IMR-90 (cell line): ENCODE measurements at regions not wholly inside any gene's neighbourhood (a gene's known extent, or its start where the extent isn't known, plus 50 kb on each side); places are given as distances from the start of the nearest gene placed in this dataset.

Source experiments
- ATAC-seq: fragments of 200-7000 bp; cut with Tn5 transposase; 2 replicates; pipeline ENCODE4 v1.9.1; 2020; ENCODE audit warnings: low read depth, mild to moderate bottlenecking, moderate library complexity
- BruUV-seq: library from RNA; stranded (reverse); fragments of 400-500 nt; replicated peaks from 2 replicates; lab custom pipeline; 2021; lab: Mats Ljungman, UMichigan
- CTCF ChIA-PET: fragments of 300-600 bp; formaldehyde crosslinking; extraction: SDS; loops from one replicate; lab custom pipeline; 2021; ENCODE audit warnings: antibody characterized with exemption; lab: Yijun Ruan, JAX
- POLR2A ChIA-PET: fragments of 300-600 bp; sonication (Branson Sonifier 250); formaldehyde crosslinking; loops from one replicate; lab custom pipeline; 2022; ENCODE audit warnings: antibody characterized with exemption; ENCODE audit not compliant: unreplicated experiment; lab: Charles Lee
- DNase-seq: peaks from one replicate; pipeline ENCODE4 v3.0.0; 2013
- H2AFZ ChIP-seq: replicated peaks from 2 replicates; pipeline ENCODE3; 2013; ENCODE audit warnings: low read length, mild to moderate bottlenecking; ENCODE audit not compliant: poor library complexity
- H2AK5ac ChIP-seq: 2 replicates; pipeline ENCODE4 v1.6.1; 2013; ENCODE audit warnings: low read depth, low read length, inconsistent platforms
- H2AK9ac ChIP-seq: replicated peaks from 2 replicates; pipeline ENCODE3; 2013; ENCODE audit warnings: mild to moderate bottlenecking, low read depth, low read length, moderate library complexity; ENCODE audit not compliant: poor library complexity
- H2BK120ac ChIP-seq: 2 replicates; pipeline ENCODE4 v1.6.1; 2013; ENCODE audit warnings: low read depth, low read length, inconsistent platforms
- H2BK15ac ChIP-seq: 3 replicates; pipeline ENCODE4 v1.6.1; 2013; ENCODE audit warnings: low read depth, low read length, inconsistent platforms
- H2BK20ac ChIP-seq: 2 replicates; pipeline ENCODE4 v1.6.1; 2013; ENCODE audit warnings: low read depth, mild to moderate bottlenecking, inconsistent platforms, low read length, moderate library complexity
- H2BK5ac ChIP-seq: 2 replicates; pipeline ENCODE4 v1.6.1; 2013; ENCODE audit warnings: mild to moderate bottlenecking, low read depth, low read length, inconsistent platforms; ENCODE audit not compliant: poor library complexity, severe bottlenecking
- H3K14ac ChIP-seq: replicated peaks from 2 replicates; pipeline ENCODE4 v1.6.1; 2013; ENCODE audit warnings: low read depth, low read length, inconsistent platforms
- H3K18ac ChIP-seq: 2 replicates; pipeline ENCODE4 v1.6.1; 2013; ENCODE audit warnings: low read depth, low read length, control low read depth
- H3K23ac ChIP-seq: 2 replicates; pipeline ENCODE4 v1.6.1; 2013; ENCODE audit warnings: low read depth, low read length, inconsistent platforms
- H3K27ac ChIP-seq: 2 replicates; pipeline ENCODE4 v1.5.1; 2013; ENCODE audit warnings: mild to moderate bottlenecking, control low read depth, low read length; ENCODE audit not compliant: insufficient read depth
- H3K27me3 ChIP-seq: 2 replicates; pipeline ENCODE4 v1.6.1; 2013; ENCODE audit warnings: low read length; ENCODE audit not compliant: control insufficient read depth, insufficient read depth
- H3K36me3 ChIP-seq: 2 replicates; pipeline ENCODE4 v1.6.1; 2013; ENCODE audit warnings: low read length, mixed read lengths; ENCODE audit not compliant: control insufficient read depth, insufficient read depth
- H3K4ac ChIP-seq: 2 replicates; pipeline ENCODE4 v1.6.1; 2013; ENCODE audit warnings: low read depth, low read length, inconsistent platforms
- H3K4me1 ChIP-seq: 2 replicates; pipeline ENCODE4 v1.6.1; 2013; ENCODE audit warnings: low read length, mixed read lengths; ENCODE audit not compliant: control insufficient read depth, insufficient read depth
- H3K4me2 ChIP-seq: 2 replicates; pipeline ENCODE4 v1.6.1; 2013; ENCODE audit warnings: low read depth, mild to moderate bottlenecking, control low read depth, low read length, moderate library complexity
- H3K4me3 ChIP-seq: 2 replicates; pipeline ENCODE4 v1.5.1; 2013; ENCODE audit warnings: low read depth, mild to moderate bottlenecking, control low read depth, low read length, moderate library complexity; ENCODE audit not compliant: insufficient read depth
- H3K56ac ChIP-seq: 2 replicates; pipeline ENCODE4 v1.6.1; 2013; ENCODE audit warnings: low read length, inconsistent platforms; ENCODE audit not compliant: insufficient read depth; ENCODE audit errors: extremely low read depth
- H3K79me1 ChIP-seq, 2 experiments: 2 replicates each; pipeline ENCODE4 v1.6.1; 2013; ENCODE audit warnings: low read length in 2 of 2, inconsistent platforms in 1 of 2, low read depth in 1 of 2
- H3K9ac ChIP-seq: 2 replicates; pipeline ENCODE4 v1.6.1; 2013; ENCODE audit warnings: low read depth, low read length, control low read depth
- H3K9me1 ChIP-seq: 2 replicates; pipeline ENCODE4 v1.6.1; 2013; ENCODE audit warnings: low read length, inconsistent platforms; ENCODE audit not compliant: insufficient read depth
- H3K9me3 ChIP-seq: 2 replicates; pipeline ENCODE4 v1.6.1; 2013; ENCODE audit warnings: low read length; ENCODE audit not compliant: control insufficient read depth, insufficient read depth
- H4K20me1 ChIP-seq: 2 replicates; pipeline ENCODE4 v1.6.1; 2013; ENCODE audit warnings: low read length, inconsistent platforms; ENCODE audit not compliant: insufficient read depth
- H4K5ac ChIP-seq: 2 replicates; pipeline ENCODE4 v1.6.1; 2013; ENCODE audit warnings: mild to moderate bottlenecking, low read depth, low read length, control low read depth
- H4K8ac ChIP-seq, 2 experiments: 2 replicates each; pipeline ENCODE4 v1.6.1; 2013; ENCODE audit warnings: low read depth in 2 of 2, low read length in 2 of 2, control low read depth in 1 of 2, inconsistent platforms in 1 of 2
- H4K91ac ChIP-seq: 2 replicates; pipeline ENCODE4 v1.6.1; 2013; ENCODE audit warnings: low read depth, low read length, inconsistent platforms; ENCODE audit not compliant: insufficient read depth
- BHLHE40 ChIP-seq: fragments of 150-350 bp; IDR thresholded peaks from 2 replicates; pipeline ENCODE4 v1.6.1; 2016; ENCODE audit warnings: mild to moderate bottlenecking, low read depth, low read length
- FOS ChIP-seq: fragments of 150-350 bp; IDR thresholded peaks from 2 replicates; pipeline ENCODE4 v1.6.1; 2016; ENCODE audit warnings: low read depth, low read length
- WGBS, 2 experiments: methylation state at CpG; one replicate each; pipeline versions ENCODE4 v1.1.5 to v1.1.7; 2013; ENCODE audit warnings: missing lambda C conversion rate in 2 of 2; ENCODE audit not compliant: insufficient read length in 1 of 2; ENCODE audit errors: extremely low coverage in 2 of 2; 5-methylcytosine and 5-hydroxymethylcytosine counted together
- dilution Hi-C: fragments of 300-500 bp; cut with HindIII; formaldehyde crosslinking; loops from one replicate; pipeline ENCODE4 v1.14.3; 2018; ENCODE audit warnings: low sequenced_read_pairs; ENCODE audit not compliant: unreplicated experiment
- in situ Hi-C: fragments of 300-500 bp; cut with MboI; formaldehyde crosslinking; loops from 3 replicates; pipeline ENCODE4 v1.14.3; 2019; ENCODE audit warnings: low sequenced_read_pairs, inconsistent platforms, mixed read lengths
- intact Hi-C: fragments of 100-400 bp; cut with micrococcal nuclease; formaldehyde crosslinking; loops from 2 replicates; pipeline ENCODE4 v1.10.0; 2022
- TF ChIP-seq, protein P1 (sequence below): conservative IDR thresholded peaks from 2 replicates; pipeline ENCODE4 v1.5.1; 2012; ENCODE audit warnings: mild to moderate bottlenecking, low read depth, low read length, improper control_type of control experiment

DNA sequence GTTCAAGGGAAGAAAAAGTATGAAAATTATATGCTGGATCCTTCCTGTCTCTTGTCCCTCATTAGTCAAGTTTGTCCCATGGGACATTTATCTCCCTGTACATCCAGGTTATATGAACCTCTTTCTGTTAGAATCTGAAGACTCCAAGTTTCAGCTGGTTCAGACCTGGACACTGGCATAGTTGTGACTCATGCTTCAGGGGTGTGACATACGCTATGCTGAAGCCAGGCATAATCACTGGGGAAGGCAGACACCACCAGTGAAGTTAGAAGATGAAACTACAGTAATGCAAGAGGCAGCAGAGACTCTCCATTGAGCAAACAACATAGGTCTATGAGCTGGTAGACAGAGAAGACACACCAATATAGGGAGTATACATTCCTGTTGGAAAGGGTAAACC is 269.7 kb upstream of the SLC8A1 start:
- DNase-seq (peak; percentile 44), ATAC-seq (peak; percentile 77)
- H3K79me1 ChIP-seq = no peaks in the 10 kb centered on the region
- H4K91ac ChIP-seq = no peak overlapping the region
- ChIA-PET POLR2A (no interaction called here), CTCF (no interaction called here)
- H2AK5ac ChIP-seq = no peak overlapping the region
- H3K9me1 ChIP-seq = 0 out of 2 replicates have a peak, but pooled peaks cover 3% of the 10 kb centered on the region
- H4K20me1 ChIP-seq = no peaks in the 10 kb centered on the region
- no peaks in the 10 kb centered on the region for H3K36me3 ChIP-seq
- intact Hi-C loops (no loop called here), dilution Hi-C loops (no loop called here), in situ Hi-C loops (no loop called here)
- no peak overlapping the region for H4K5ac ChIP-seq
- no peak overlapping the region for H4K8ac ChIP-seq
- no peak overlapping the region for H2BK5ac ChIP-seq
- H3K4me2 ChIP-seq = no peak overlapping the region
- no peak overlapping the region for H2AK9ac ChIP-seq
- BruUV-seq = no TSS peak
- no peak overlapping the region for H2BK15ac ChIP-seq
- no peak overlapping the region for H2AFZ ChIP-seq
- H2BK120ac ChIP-seq = no peak overlapping the region
- no peak overlapping the region for H3K4me3 ChIP-seq
- no peak overlapping the region for H3K9ac ChIP-seq
- WGBS, 2 experiments = no CpG with 5 or more reads among the region's 1 CpG
- TF ChIP-seq BHLHE40 (no peak), FOS (0 out of 2 replicates have a peak, but pooled peaks have one; percentile 6)
- TF ChIP-seq, protein P1, sequence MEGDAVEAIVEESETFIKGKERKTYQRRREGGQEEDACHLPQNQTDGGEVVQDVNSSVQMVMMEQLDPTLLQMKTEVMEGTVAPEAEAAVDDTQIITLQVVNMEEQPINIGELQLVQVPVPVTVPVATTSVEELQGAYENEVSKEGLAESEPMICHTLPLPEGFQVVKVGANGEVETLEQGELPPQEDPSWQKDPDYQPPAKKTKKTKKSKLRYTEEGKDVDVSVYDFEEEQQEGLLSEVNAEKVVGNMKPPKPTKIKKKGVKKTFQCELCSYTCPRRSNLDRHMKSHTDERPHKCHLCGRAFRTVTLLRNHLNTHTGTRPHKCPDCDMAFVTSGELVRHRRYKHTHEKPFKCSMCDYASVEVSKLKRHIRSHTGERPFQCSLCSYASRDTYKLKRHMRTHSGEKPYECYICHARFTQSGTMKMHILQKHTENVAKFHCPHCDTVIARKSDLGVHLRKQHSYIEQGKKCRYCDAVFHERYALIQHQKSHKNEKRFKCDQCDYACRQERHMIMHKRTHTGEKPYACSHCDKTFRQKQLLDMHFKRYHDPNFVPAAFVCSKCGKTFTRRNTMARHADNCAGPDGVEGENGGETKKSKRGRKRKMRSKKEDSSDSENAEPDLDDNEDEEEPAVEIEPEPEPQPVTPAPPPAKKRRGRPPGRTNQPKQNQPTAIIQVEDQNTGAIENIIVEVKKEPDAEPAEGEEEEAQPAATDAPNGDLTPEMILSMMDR = no peak
- H3K56ac ChIP-seq = no peak overlapping the region
- no peak overlapping the region for H3K4ac ChIP-seq
- H2BK20ac ChIP-seq = no peak overlapping the region; the same call in 1 of the 2 replicates
- no peak overlapping the region for H3K18ac ChIP-seq
- H3K14ac ChIP-seq = no peak overlapping the region
- H3K4me1 ChIP-seq = peaks cover 2% of the 10 kb centered on the region; the same call in 1 of the 2 replicates
- no peak overlapping the region for H3K27ac ChIP-seq
- H3K9me3 ChIP-seq = no peaks in the 10 kb centered on the region
- H3K23ac ChIP-seq = no peak overlapping the region
- no peaks in the 10 kb centered on the region for H3K27me3 ChIP-seq
